ENCODE measurements at regions not wholly inside any gene's neighbourhood (a gene's known extent, or its start where the extent isn't known, plus 50 kb on each side); places are given as distances from the start of the nearest gene placed in this dataset.

GRCh38 chr2:136208682-136209420 lies 90.9 kb upstream of the CXCR4 start:
- H3K27me3 ChIP-seq (ENCODE audit: insufficient read depth, low read depth, low read length) = no peaks in the 10 kb centered on the region
- no peak overlapping the region for H2AFZ ChIP-seq (ENCODE audit: low read depth, low read length)
- H3K79me2 ChIP-seq (replicated peaks; ENCODE audit: insufficient read depth, low read length) = no peaks in the 10 kb centered on the region
- H3K4me3 ChIP-seq (ENCODE audit: low read length) = no peak overlapping the region
- no peaks in the 10 kb centered on the region for H4K20me1 ChIP-seq (ENCODE audit: insufficient read depth)
- H3K9me2 ChIP-seq (ENCODE audit: insufficient read depth, low read length) = no peaks in the 10 kb centered on the region
- TF ChIP-seq MXI1 (conservative IDR thresholded peaks at IDR 0.05; ENCODE audit: poor library complexity, severe bottlenecking) (no peak), POLR2AphosphoS5 (IDR thresholded peaks at IDR 0.05) (no peak), EZH2 (IDR thresholded peaks at IDR 0.05; ENCODE audit: borderline replicate concordance, insufficient read depth, low read length, poor library complexity, severe bottlenecking) (no peak), RAD21 (conservative IDR thresholded peaks at IDR 0.05) (no peak), EP300 (conservative IDR thresholded peaks at IDR 0.05; ENCODE audit: poor library complexity, severe bottlenecking) (no peak), TAF1 (IDR thresholded peaks at IDR 0.05; ENCODE audit: low read depth) (no peak), SMC3 (conservative IDR thresholded peaks at IDR 0.05; ENCODE audit: poor library complexity) (no peak)
- TF ChIP-seq, protein P1, sequence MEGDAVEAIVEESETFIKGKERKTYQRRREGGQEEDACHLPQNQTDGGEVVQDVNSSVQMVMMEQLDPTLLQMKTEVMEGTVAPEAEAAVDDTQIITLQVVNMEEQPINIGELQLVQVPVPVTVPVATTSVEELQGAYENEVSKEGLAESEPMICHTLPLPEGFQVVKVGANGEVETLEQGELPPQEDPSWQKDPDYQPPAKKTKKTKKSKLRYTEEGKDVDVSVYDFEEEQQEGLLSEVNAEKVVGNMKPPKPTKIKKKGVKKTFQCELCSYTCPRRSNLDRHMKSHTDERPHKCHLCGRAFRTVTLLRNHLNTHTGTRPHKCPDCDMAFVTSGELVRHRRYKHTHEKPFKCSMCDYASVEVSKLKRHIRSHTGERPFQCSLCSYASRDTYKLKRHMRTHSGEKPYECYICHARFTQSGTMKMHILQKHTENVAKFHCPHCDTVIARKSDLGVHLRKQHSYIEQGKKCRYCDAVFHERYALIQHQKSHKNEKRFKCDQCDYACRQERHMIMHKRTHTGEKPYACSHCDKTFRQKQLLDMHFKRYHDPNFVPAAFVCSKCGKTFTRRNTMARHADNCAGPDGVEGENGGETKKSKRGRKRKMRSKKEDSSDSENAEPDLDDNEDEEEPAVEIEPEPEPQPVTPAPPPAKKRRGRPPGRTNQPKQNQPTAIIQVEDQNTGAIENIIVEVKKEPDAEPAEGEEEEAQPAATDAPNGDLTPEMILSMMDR (IDR thresholded peaks at IDR 0.05; ENCODE audit: poor library complexity, severe bottlenecking) = no peak
- TF ChIP-seq, protein P2, sequence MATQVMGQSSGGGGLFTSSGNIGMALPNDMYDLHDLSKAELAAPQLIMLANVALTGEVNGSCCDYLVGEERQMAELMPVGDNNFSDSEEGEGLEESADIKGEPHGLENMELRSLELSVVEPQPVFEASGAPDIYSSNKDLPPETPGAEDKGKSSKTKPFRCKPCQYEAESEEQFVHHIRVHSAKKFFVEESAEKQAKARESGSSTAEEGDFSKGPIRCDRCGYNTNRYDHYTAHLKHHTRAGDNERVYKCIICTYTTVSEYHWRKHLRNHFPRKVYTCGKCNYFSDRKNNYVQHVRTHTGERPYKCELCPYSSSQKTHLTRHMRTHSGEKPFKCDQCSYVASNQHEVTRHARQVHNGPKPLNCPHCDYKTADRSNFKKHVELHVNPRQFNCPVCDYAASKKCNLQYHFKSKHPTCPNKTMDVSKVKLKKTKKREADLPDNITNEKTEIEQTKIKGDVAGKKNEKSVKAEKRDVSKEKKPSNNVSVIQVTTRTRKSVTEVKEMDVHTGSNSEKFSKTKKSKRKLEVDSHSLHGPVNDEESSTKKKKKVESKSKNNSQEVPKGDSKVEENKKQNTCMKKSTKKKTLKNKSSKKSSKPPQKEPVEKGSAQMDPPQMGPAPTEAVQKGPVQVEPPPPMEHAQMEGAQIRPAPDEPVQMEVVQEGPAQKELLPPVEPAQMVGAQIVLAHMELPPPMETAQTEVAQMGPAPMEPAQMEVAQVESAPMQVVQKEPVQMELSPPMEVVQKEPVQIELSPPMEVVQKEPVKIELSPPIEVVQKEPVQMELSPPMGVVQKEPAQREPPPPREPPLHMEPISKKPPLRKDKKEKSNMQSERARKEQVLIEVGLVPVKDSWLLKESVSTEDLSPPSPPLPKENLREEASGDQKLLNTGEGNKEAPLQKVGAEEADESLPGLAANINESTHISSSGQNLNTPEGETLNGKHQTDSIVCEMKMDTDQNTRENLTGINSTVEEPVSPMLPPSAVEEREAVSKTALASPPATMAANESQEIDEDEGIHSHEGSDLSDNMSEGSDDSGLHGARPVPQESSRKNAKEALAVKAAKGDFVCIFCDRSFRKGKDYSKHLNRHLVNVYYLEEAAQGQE (IDR thresholded peaks at IDR 0.05; ENCODE audit: borderline replicate concordance) = no peak
- H3F3A ChIP-seq (ENCODE audit: insufficient read depth, low read length, poor library complexity, severe bottlenecking) = no peaks in the 10 kb centered on the region
- H3K36me3 ChIP-seq (ENCODE audit: insufficient read depth, low read length) = no peaks in the 10 kb centered on the region
- no peaks in the 10 kb centered on the region for H3K9me3 ChIP-seq (ENCODE audit: low read length)
- H3K9ac ChIP-seq (ENCODE audit: low read length) = no peak overlapping the region
- no peak overlapping the region for H3K4me2 ChIP-seq (ENCODE audit: low read length)
- no peak overlapping the region for H3K27ac ChIP-seq (ENCODE audit: low read length)

- no peaks in the 10 kb centered on the region for H3K9me2 ChIP-seq (ENCODE audit: insufficient read depth, low read length)
- no peaks in the 10 kb centered on the region for H4K20me1 ChIP-seq (ENCODE audit: insufficient read depth)
- no peaks in the 10 kb centered on the region for H3K36me3 ChIP-seq (ENCODE audit: insufficient read depth, low read length)
- H3K4me3 ChIP-seq (ENCODE audit: low read length) = no peak overlapping the region
- H3K27ac ChIP-seq (ENCODE audit: low read length) = no peak overlapping the region
- H2AFZ ChIP-seq (ENCODE audit: low read depth, low read length) = no peak overlapping the region
- H3K4me2 ChIP-seq (ENCODE audit: low read length) = no peak overlapping the region
- H3K9me3 ChIP-seq (ENCODE audit: low read length) = no peaks in the 10 kb centered on the region
- no peak for TF ChIP-seq EP300 (conservative IDR thresholded peaks at IDR 0.05; ENCODE audit: poor library complexity, severe bottlenecking)
- no peak for TF ChIP-seq SMC3 (conservative IDR thresholded peaks at IDR 0.05; ENCODE audit: poor library complexity)
- TF ChIP-seq, protein P2 (IDR thresholded peaks at IDR 0.05; ENCODE audit: borderline replicate concordance) = no peak
- no peak for TF ChIP-seq TAF1 (IDR thresholded peaks at IDR 0.05; ENCODE audit: low read depth)
- no peak for TF ChIP-seq EZH2 (IDR thresholded peaks at IDR 0.05; ENCODE audit: borderline replicate concordance, insufficient read depth, low read length, poor library complexity, severe bottlenecking)
- TF ChIP-seq, protein P1 (IDR thresholded peaks at IDR 0.05; ENCODE audit: poor library complexity, severe bottlenecking) = no peak
- TF ChIP-seq POLR2AphosphoS5 (IDR thresholded peaks at IDR 0.05) = no peak
- TF ChIP-seq MXI1 (conservative IDR thresholded peaks at IDR 0.05; ENCODE audit: poor library complexity, severe bottlenecking) = no peak
- no peak for TF ChIP-seq RAD21 (conservative IDR thresholded peaks at IDR 0.05)
- H3K9ac ChIP-seq (ENCODE audit: low read length) = no peak overlapping the region
- H3K27me3 ChIP-seq (ENCODE audit: insufficient read depth, low read depth, low read length) = no peaks in the 10 kb centered on the region
- no peaks in the 10 kb centered on the region for H3K79me2 ChIP-seq (replicated peaks; ENCODE audit: insufficient read depth, low read length)
- no peaks in the 10 kb centered on the region for H3F3A ChIP-seq (ENCODE audit: insufficient read depth, low read length, poor library complexity, severe bottlenecking)
Measured at GRCh38 chr2:136207665-136208064, 89.7 kb upstream of the CXCR4 start.

All from neural cell (in vitro differentiated cells).